ENCODE measurements at regions not wholly inside any gene's neighbourhood (a gene's known extent, or its start where the extent isn't known, plus 50 kb on each side); places are given as distances from the start of the nearest gene placed in this dataset.

- no peak for TF ChIP-seq CTCF (IDR thresholded peaks at IDR 0.05)
- TF ChIP-seq NFIC (IDR thresholded peaks at IDR 0.05; ENCODE audit: borderline replicate concordance), result no peak
- no peak for TF ChIP-seq REST (IDR thresholded peaks at IDR 0.05; ENCODE audit: low read depth, low read length)
Measured at GRCh38 chr4:66920514-66920913, 624.8 kb downstream of the CENPC start.

Measured in SK-N-SH (cell line).